Gastrocnemius medialis (tissue), 4 donors: ENCODE measurements at regions not wholly inside any gene's neighbourhood (a gene's known extent, or its start where the extent isn't known, plus 50 kb on each side); places are given as distances from the start of the nearest gene placed in this dataset.
"Not testable (repeated sequence)": the region's sequence is repeated elsewhere in the genome, so short reads cannot be mapped to it uniquely, and the experiment has no call there.

Source experiments
- ATAC-seq, 2 donors: fragments of 150-250 bp; one replicate each; pipeline ENCODE4 v1.9.1; 2016
- DNase-seq, 2 donors: peaks; one replicate each; pipeline ENCODE4 v3.0.0-alpha.2; 2019
- H3K27ac ChIP-seq, 4 donors: fragments of 200-600 bp; sonication (generic); 1 replicate in 1 of 4; 2 replicates in 3 of 4; pipeline ENCODE4 v1.5.1; 2016 to 2018; ENCODE audit warnings: mild to moderate bottlenecking in 2 of 4, moderate library complexity in 1 of 4
- H3K27me3 ChIP-seq, 3 donors: fragments of 200-600 bp; sonication (generic) in 2 of 3; 1 replicate in 1 of 3; 2 replicates in 2 of 3; pipeline versions ENCODE4 v1.5.1 to v1.6.0; 2016 to 2019; ENCODE audit warnings: mild to moderate bottlenecking in 1 of 3, moderate library complexity in 1 of 3
- H3K36me3 ChIP-seq, 2 donors: fragments of 200-600 bp; sonication (generic) in 1 of 2; one replicate each; pipeline ENCODE4 v1.5.1; 2017 to 2018
- H3K4me1 ChIP-seq, 2 donors: fragments of 200-600 bp; sonication (generic) in 1 of 2; one replicate each; pipeline ENCODE4 v1.5.1; 2016 to 2017; ENCODE audit warnings: mild to moderate bottlenecking in 2 of 2
- H3K4me3 ChIP-seq, 4 donors: fragments of 200-600 bp; sonication (generic) in 3 of 4; 1 replicate in 1 of 4; 2 replicates in 3 of 4; pipeline ENCODE4 v1.5.1; 2016 to 2019; ENCODE audit warnings: mild to moderate bottlenecking in 2 of 4
- H3K9me3 ChIP-seq, 3 donors: fragments of 200-600 bp; sonication (generic) in 2 of 3; 1 replicate in 1 of 3; 2 replicates in 2 of 3; pipeline ENCODE4 v1.5.1; 2016 to 2019
- POLR2A ChIP-seq, 2 donors: fragments of 450-650 bp; IDR thresholded peaks; one replicate each; pipeline ENCODE4 v1.6.1; 2017; ENCODE audit warnings: antibody characterized with exemption in 2 of 2, mild to moderate bottlenecking in 2 of 2, moderate library complexity in 2 of 2
- in situ Hi-C, 4 donors: fragments of 200-750 bp; cut with MboI; loops; one replicate each; pipeline versions ENCODE4 v1.15.0 to v1.8.0; 2017; ENCODE audit warnings: low sequenced_read_pairs in 4 of 4
- intact Hi-C: fragments of 100-400 bp; cut with DNase I; formaldehyde crosslinking; loops from one replicate; pipeline ENCODE4 v1.15.1; 2023; ENCODE audit warnings: low total_unique reads
- TF ChIP-seq, protein P1 (sequence below), 5 experiments: fragments of 450-650 bp in 3 of 5; fragments of 200-600 bp in 2 of 5; sonication (generic) in 2 of 5; IDR thresholded peaks in 4 of 5; conservative IDR thresholded peaks in 1 of 5; 1 replicate in 4 of 5; 2 replicates in 1 of 5; pipeline ENCODE4 v1.5.1; 2016 to 2019; ENCODE audit warnings: antibody characterized with exemption in 5 of 5, mild to moderate bottlenecking in 3 of 5, moderate library complexity in 3 of 5

- H3K36me3 ChIP-seq: no peaks in the 10 kb centered on the region
- H3K4me3 ChIP-seq: no peak overlapping the region
- intact Hi-C loops (no loop called here), in situ Hi-C loops (loop anchor here in 1 of 4 donors (25.0 kb wide), 1 partner anchor 103 kb away; no protein-coding TSS in a partner anchor)
- TF ChIP-seq, protein P1, sequence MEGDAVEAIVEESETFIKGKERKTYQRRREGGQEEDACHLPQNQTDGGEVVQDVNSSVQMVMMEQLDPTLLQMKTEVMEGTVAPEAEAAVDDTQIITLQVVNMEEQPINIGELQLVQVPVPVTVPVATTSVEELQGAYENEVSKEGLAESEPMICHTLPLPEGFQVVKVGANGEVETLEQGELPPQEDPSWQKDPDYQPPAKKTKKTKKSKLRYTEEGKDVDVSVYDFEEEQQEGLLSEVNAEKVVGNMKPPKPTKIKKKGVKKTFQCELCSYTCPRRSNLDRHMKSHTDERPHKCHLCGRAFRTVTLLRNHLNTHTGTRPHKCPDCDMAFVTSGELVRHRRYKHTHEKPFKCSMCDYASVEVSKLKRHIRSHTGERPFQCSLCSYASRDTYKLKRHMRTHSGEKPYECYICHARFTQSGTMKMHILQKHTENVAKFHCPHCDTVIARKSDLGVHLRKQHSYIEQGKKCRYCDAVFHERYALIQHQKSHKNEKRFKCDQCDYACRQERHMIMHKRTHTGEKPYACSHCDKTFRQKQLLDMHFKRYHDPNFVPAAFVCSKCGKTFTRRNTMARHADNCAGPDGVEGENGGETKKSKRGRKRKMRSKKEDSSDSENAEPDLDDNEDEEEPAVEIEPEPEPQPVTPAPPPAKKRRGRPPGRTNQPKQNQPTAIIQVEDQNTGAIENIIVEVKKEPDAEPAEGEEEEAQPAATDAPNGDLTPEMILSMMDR (IDR thresholded peaks at IDR 0.05 in 4 of 5, conservative IDR thresholded peaks at IDR 0.05 in 1 of 5): no peak
- TF ChIP-seq POLR2A (IDR thresholded peaks at IDR 0.05): no peak
- ATAC-seq (no peak), DNase-seq (no peak)
- H3K4me1 ChIP-seq: no peaks in the 10 kb centered on the region
- peak overlapping the region in 1 of 4 donors; percentile 28 for H3K27ac ChIP-seq
- peaks cover 0 to 13% (median 4%) of the 10 kb centered on the region in 3 donors for H3K9me3 ChIP-seq
- no peaks in the 10 kb centered on the region for H3K27me3 ChIP-seq
Measured at GRCh38 chr10:34058845-34059614, 724.6 kb upstream of the NRP1 start.

GRCh38 chr10:34055410-34055985, 721.0 kb upstream of the NRP1 start:
- H3K27me3 ChIP-seq, H3K4me3 ChIP-seq, intact Hi-C loops, H3K27ac ChIP-seq, DNase-seq, H3K4me1 ChIP-seq, ATAC-seq, H3K9me3 ChIP-seq, H3K36me3 ChIP-seq: not testable (repeated sequence)
- in situ Hi-C loops: loop anchor here in 1 of 4 donors (25.0 kb wide), 1 partner anchor 107 kb away; no protein-coding TSS in a partner anchor

DNA sequence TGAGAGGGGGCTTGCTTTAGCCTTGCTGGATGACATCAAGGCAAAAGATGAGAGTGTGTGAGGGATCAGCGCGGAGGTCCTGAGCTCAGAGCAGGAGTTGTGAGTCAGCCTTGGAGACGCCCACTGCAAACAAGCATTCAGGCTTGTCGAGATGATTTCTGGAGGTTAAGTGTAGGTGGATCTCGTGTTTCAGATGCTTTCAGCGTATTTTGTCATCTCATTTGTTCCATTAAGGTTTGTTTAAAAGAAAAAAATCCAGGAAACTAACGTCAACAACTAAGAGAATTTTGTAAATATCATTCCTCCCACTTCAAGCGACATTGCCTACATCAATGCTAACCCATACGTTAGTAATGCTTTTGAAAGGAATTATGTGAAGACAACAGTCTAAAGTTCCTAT, 715.4 kb upstream of the NRP1 start:
- DNase-seq (no peak), ATAC-seq (no peak)
- Histone ChIP-seq H3K4me1 (no peaks in the 10 kb centered on the region), H3K27ac (no peak overlapping the region), H3K36me3 (no peaks in the 10 kb centered on the region), H3K27me3 (no peaks in the 10 kb centered on the region), H3K4me3 (no peak overlapping the region), H3K9me3 (no peaks in the 10 kb centered on the region)
- in situ Hi-C loops: loop anchor here in 1 of 4 donors (25.0 kb wide), 2 partner anchors 112 to 587 kb away; no protein-coding TSS in a partner anchor
- intact Hi-C loops: no loop called here
- TF ChIP-seq, protein P1 (IDR thresholded peaks at IDR 0.05 in 4 of 5, conservative IDR thresholded peaks at IDR 0.05 in 1 of 5): no peak

- Histone ChIP-seq H3K4me1 (no peaks in the 10 kb centered on the region), H3K27me3 (no peaks in the 10 kb centered on the region), H3K36me3 (no peaks in the 10 kb centered on the region), H3K9me3 (no peaks in the 10 kb centered on the region), H3K27ac (no peak overlapping the region), H3K4me3 (no peak overlapping the region)
- intact Hi-C loops: no loop called here
- no peak for ATAC-seq
- in situ Hi-C loops: loop anchor here in 1 of 4 donors (25.0 kb wide), 1 partner anchor 588 kb away; no protein-coding TSS in a partner anchor
- DNase-seq: no peak
- TF ChIP-seq, protein P1 (IDR thresholded peaks at IDR 0.05 in 4 of 5, conservative IDR thresholded peaks at IDR 0.05 in 1 of 5): no peak
- TF ChIP-seq POLR2A (IDR thresholded peaks at IDR 0.05): no peak
Measured at GRCh38 chr10:34049469-34049868, 715.0 kb upstream of the NRP1 start.

DNA sequence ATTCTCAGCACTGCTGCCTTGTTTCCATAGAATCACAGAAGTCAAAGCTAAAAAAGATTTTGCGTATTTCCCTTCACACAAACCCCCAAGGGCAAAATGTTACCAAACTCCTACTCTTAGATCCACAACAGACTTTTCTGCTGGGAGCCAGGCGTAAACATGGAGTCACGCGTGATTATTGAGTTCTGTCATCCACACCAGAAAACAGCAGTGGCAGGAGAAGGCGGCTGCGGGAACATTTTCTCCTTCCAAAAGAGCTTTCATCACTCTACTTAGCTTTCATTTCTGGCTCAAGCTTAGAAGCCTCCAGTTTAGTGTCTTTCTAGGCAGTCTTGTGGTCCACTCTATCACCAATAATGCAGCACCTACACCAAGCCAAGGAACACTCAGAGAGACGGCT, 712.9 kb upstream of the NRP1 start:
- Histone ChIP-seq H3K4me1 (no peaks in the 10 kb centered on the region), H3K4me3 (no peak overlapping the region), H3K9me3 (no peaks in the 10 kb centered on the region), H3K36me3 (no peaks in the 10 kb centered on the region), H3K27ac (no peak overlapping the region), H3K27me3 (no peaks in the 10 kb centered on the region)
- DNase-seq (peak; percentile 15 to 35), ATAC-seq (peak; percentile 55 to 85)
- in situ Hi-C loops (loop anchor here in 1 of 4 donors (25.0 kb wide), 1 partner anchor 590 kb away; no protein-coding TSS in a partner anchor), intact Hi-C loops (no loop called here)
- no peak for TF ChIP-seq POLR2A (IDR thresholded peaks at IDR 0.05)
- TF ChIP-seq, protein P1 (IDR thresholded peaks at IDR 0.05 in 4 of 5, conservative IDR thresholded peaks at IDR 0.05 in 1 of 5): no peak
